ENCODE measurements at regions not wholly inside any gene's neighbourhood (a gene's known extent, or its start where the extent isn't known, plus 50 kb on each side); places are given as distances from the start of the nearest gene placed in this dataset.

GRCh38 chr6:166712286-166713228, 85.5 kb upstream of the RPS6KA2 start:
- TF ChIP-seq CTCF (IDR thresholded peaks at IDR 0.05) (no peak), POLR2A (IDR thresholded peaks at IDR 0.05) (no peak)
